Activated naive CD4-positive, alpha-beta T cell treated with anti-CD3 and anti-CD28 coated beads, Interleukin-2, amount 50 U/mL, for 72 hours (primary cell): ENCODE measurements at regions not wholly inside any gene's neighbourhood (a gene's known extent, or its start where the extent isn't known, plus 50 kb on each side); places are given as distances from the start of the nearest gene placed in this dataset.
A peak's percentile ranks its signal among the peaks of the same experiment; 100 is the strongest.

ENCODE experiments used
- ATAC-seq, 2 donors: fragments of 150-1000 bp; cut with Tn5 transposase; 2 replicates each; pipeline ENCODE4 v1.10.0; 2021; ENCODE audit warnings: mild to moderate bottlenecking in 2 of 2, moderate library complexity in 2 of 2
- DNase-seq, 2 donors: peaks; one replicate each; pipeline ENCODE4 v3.0.0; 2021 to 2022; ENCODE audit warnings: low spot score in 2 of 2
- H3K27ac Mint-ChIP-seq, 2 donors: one replicate each; pipeline ENCODE4 v1.8.0; 2022; ENCODE audit warnings: mild to moderate bottlenecking in 2 of 2, mixed read lengths in 2 of 2
- H3K36me3 Mint-ChIP-seq, 2 donors: one replicate each; pipeline ENCODE4 v1.8.0; 2022; ENCODE audit warnings: mixed read lengths in 2 of 2
- H3K9me3 Mint-ChIP-seq, 2 donors: one replicate each; pipeline ENCODE4 v1.8.0; 2022; ENCODE audit warnings: mixed read lengths in 2 of 2

- DNase-seq (no peak), ATAC-seq (no peak)
- peaks cover 16% of the 10 kb centered on the region in 2 donors for H3K9me3 Mint-ChIP-seq
- H3K36me3 Mint-ChIP-seq: no peaks in the 10 kb centered on the region
- H3K27ac Mint-ChIP-seq: no peak overlapping the region
These were observed 473.5 kb downstream of the MAT2B start for GRCh38 chr5:163978897-163979296.

GRCh38 chr5:163988566-163988965 is 483.1 kb downstream of the MAT2B start:
- DNase-seq: no peak
- ATAC-seq: no peak
- H3K36me3 Mint-ChIP-seq: no peaks in the 10 kb centered on the region

GRCh38 chr5:163993126-163993525 is 487.7 kb downstream of the MAT2B start:
- DNase-seq: no peak
- Mint-ChIP-seq H3K36me3 (no peaks in the 10 kb centered on the region), H3K9me3 (peaks cover 3% of the 10 kb centered on the region in 2 donors), H3K27ac (no peak overlapping the region)
- ATAC-seq: no peak

More at GRCh38 chr5:163988566-163988965, 483.1 kb downstream of the MAT2B start:
- Mint-ChIP-seq H3K27ac (no peak overlapping the region), H3K9me3 (peaks cover 4 to 6% of the 10 kb centered on the region in 2 donors)

GRCh38 chr5:163995206-163995605 is 489.8 kb downstream of the MAT2B start:
- no peak for DNase-seq
- Mint-ChIP-seq H3K9me3 (peaks cover 3 to 8% of the 10 kb centered on the region in 2 donors), H3K36me3 (no peaks in the 10 kb centered on the region), H3K27ac (no peak overlapping the region)
- ATAC-seq: no peak

GRCh38 chr5:163997965-163998364 is 492.5 kb downstream of the MAT2B start:
- H3K9me3 Mint-ChIP-seq: peaks cover 3 to 8% of the 10 kb centered on the region in 2 donors
- DNase-seq (no peak), ATAC-seq (no peak)
- H3K36me3 Mint-ChIP-seq: no peaks in the 10 kb centered on the region
- H3K27ac Mint-ChIP-seq: no peak overlapping the region

- H3K36me3 Mint-ChIP-seq: no peaks in the 10 kb centered on the region
- DNase-seq: no peak
- no peak for ATAC-seq
- H3K27ac Mint-ChIP-seq: no peak overlapping the region
- peaks cover 3 to 8% of the 10 kb centered on the region in 2 donors for H3K9me3 Mint-ChIP-seq
These were observed 494.8 kb downstream of the MAT2B start for GRCh38 chr5:164000241-164000640.

- Mint-ChIP-seq H3K9me3 (peaks cover 3 to 8% of the 10 kb centered on the region in 2 donors), H3K36me3 (no peaks in the 10 kb centered on the region), H3K27ac (no peak overlapping the region)
- DNase-seq (no peak), ATAC-seq (no peak)
These were observed 495.4 kb downstream of the MAT2B start for GRCh38 chr5:164000819-164001218.

GRCh38 chr5:164002214-164002613 is 496.8 kb downstream of the MAT2B start:
- ATAC-seq (peak in 1 of 2 donors; percentile 9), DNase-seq (no peak)
- Mint-ChIP-seq H3K36me3 (no peaks in the 10 kb centered on the region), H3K27ac (no peak overlapping the region), H3K9me3 (peaks cover 3 to 14% of the 10 kb centered on the region in 2 donors)

- no peaks in the 10 kb centered on the region for H3K36me3 Mint-ChIP-seq
- ATAC-seq: peak; percentile 7 to 84
- no peak for DNase-seq
These were observed 497.2 kb downstream of the MAT2B start for GRCh38 chr5:164002628-164003027.

GRCh38 chr5:164005071-164005470 is 499.7 kb downstream of the MAT2B start:
- Mint-ChIP-seq H3K36me3 (no peaks in the 10 kb centered on the region), H3K9me3 (peaks cover 0 to 9% of the 10 kb centered on the region in 2 donors), H3K27ac (no peak overlapping the region)
- DNase-seq (no peak), ATAC-seq (no peak)

More at GRCh38 chr5:164002628-164003027, 497.2 kb downstream of the MAT2B start:
- Mint-ChIP-seq H3K27ac (no peak overlapping the region), H3K9me3 (peaks cover 0 to 14% of the 10 kb centered on the region in 2 donors)

GRCh38 chr5:164007064-164007463 is 501.6 kb downstream of the MAT2B start:
- Mint-ChIP-seq H3K36me3 (no peaks in the 10 kb centered on the region), H3K9me3 (peaks cover 0 to 9% of the 10 kb centered on the region in 2 donors), H3K27ac (no peak overlapping the region)
- DNase-seq (no peak), ATAC-seq (no peak)

GRCh38 chr5:164009621-164010020 is 504.2 kb downstream of the MAT2B start:
- no peaks in the 10 kb centered on the region for H3K36me3 Mint-ChIP-seq
- ATAC-seq (no peak), DNase-seq (no peak)
- H3K27ac Mint-ChIP-seq: no peak overlapping the region
- H3K9me3 Mint-ChIP-seq: peaks cover 0 to 9% of the 10 kb centered on the region in 2 donors

GRCh38 chr5:164010900-164011299 is 505.5 kb downstream of the MAT2B start:
- no peaks in the 10 kb centered on the region for H3K36me3 Mint-ChIP-seq
- H3K27ac Mint-ChIP-seq: no peak overlapping the region
- ATAC-seq (no peak), DNase-seq (no peak)
- peaks cover 0 to 8% of the 10 kb centered on the region in 2 donors for H3K9me3 Mint-ChIP-seq

- ATAC-seq (no peak), DNase-seq (no peak)
- Mint-ChIP-seq H3K9me3 (no peaks in the 10 kb centered on the region), H3K27ac (no peak overlapping the region), H3K36me3 (no peaks in the 10 kb centered on the region)
These were observed 507.0 kb downstream of the MAT2B start for GRCh38 chr5:164012371-164012770.

GRCh38 chr5:164013077-164013670 is 507.8 kb downstream of the MAT2B start:
- Mint-ChIP-seq H3K9me3 (no peaks in the 10 kb centered on the region), H3K36me3 (no peaks in the 10 kb centered on the region), H3K27ac (no peak overlapping the region)
- peak in 1 of 2 donors; percentile 38 for DNase-seq
- no peak for ATAC-seq

GRCh38 chr5:164020116-164020515 is 514.7 kb downstream of the MAT2B start:
- H3K9me3 Mint-ChIP-seq: peaks cover 0 to 18% of the 10 kb centered on the region in 2 donors
- no peak for ATAC-seq
- no peaks in the 10 kb centered on the region for H3K36me3 Mint-ChIP-seq
- DNase-seq: no peak
- H3K27ac Mint-ChIP-seq: no peak overlapping the region

- Mint-ChIP-seq H3K36me3 (no peaks in the 10 kb centered on the region), H3K9me3 (peaks cover 0 to 14% of the 10 kb centered on the region in 2 donors), H3K27ac (no peak overlapping the region)
- ATAC-seq: no peak
- no peak for DNase-seq
These were observed 522.3 kb downstream of the MAT2B start for GRCh38 chr5:164027738-164028137.

- ATAC-seq (no peak), DNase-seq (no peak)
- Mint-ChIP-seq H3K27ac (no peak overlapping the region), H3K9me3 (peaks cover 2 to 4% of the 10 kb centered on the region in 2 donors), H3K36me3 (no peaks in the 10 kb centered on the region)
These were observed 532.8 kb downstream of the MAT2B start for GRCh38 chr5:164038128-164038783.
